Activated gamma-delta T cell treated with Interleukin-2 at 50 U/mL for 16 hours (primary cell): ENCODE measurements at regions not wholly inside any gene's neighbourhood (a gene's known extent, or its start where the extent isn't known, plus 50 kb on each side); places are given as distances from the start of the nearest gene placed in this dataset.

ENCODE experiments used
- DNase-seq: peaks from one replicate; pipeline ENCODE4 v3.0.0-alpha.2; 2020

- no peak for DNase-seq
These were observed 309.8 kb downstream of the KLF5 start for GRCh38 chr13:73368608-73369007.

DNA sequence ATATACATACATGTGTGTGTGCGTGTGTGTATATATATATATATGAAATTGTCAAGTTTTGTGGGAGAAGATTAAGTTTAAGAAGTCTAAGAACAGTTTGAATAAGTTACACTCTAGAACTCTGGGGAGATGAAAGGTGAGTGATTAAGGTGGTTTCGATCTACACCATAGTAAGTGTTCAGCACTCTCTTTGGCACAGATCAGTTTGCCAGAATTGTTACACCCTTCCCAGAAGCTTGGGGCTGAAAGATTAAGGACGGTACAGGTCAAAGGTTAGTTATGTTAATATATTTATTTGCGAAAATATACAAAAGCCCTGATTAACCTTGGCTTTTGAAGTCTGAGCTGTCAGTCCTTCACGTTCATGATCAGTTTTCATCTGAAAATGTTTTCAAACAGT lies 309.1 kb downstream of the KLF5 start:
- no peak for DNase-seq

DNA sequence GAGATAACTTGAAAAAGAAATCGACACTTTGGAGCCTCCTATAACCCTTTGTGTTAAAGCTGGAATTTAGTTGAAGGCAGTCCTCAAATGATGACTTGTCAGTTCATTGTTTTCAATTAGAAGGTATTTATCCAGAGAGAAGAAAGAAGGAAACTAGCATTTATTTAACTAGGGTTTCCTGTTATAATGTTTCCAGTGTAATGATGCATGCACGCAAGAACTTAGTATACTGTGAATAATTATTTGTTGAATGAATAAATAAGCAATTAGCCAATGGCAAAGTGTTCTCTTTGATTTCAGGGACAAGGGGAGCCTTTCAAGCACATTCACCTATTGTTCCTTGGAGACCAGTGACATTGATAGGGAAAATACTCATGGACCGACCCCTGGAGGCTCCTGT lies 307.4 kb downstream of the KLF5 start:
- no peak for DNase-seq

- DNase-seq: no peak
These were observed 306.9 kb downstream of the KLF5 start for GRCh38 chr13:73365681-73366080.

DNA sequence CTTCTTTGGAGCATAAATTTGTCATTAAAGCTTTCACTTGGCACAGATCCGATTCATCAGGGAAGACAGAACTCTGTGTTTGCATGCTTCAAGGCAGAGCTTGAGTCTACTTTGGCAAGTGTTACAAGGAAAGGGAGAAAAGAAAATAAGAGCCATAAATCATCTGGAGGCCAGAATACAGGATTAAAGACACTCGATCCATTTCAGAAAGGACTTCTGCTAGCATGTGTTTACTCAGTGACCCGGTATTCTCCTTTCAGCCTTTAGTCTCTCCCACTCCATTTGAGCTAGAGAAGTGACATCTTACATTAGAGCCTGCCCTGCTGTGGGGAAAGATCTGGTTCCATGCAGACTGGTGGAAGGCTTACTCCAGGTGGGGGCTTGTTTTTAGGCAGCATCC lies 306.4 kb downstream of the KLF5 start:
- no peak for DNase-seq

GRCh38 chr13:73364736-73365135 lies 305.9 kb downstream of the KLF5 start:
- no peak for DNase-seq

DNA sequence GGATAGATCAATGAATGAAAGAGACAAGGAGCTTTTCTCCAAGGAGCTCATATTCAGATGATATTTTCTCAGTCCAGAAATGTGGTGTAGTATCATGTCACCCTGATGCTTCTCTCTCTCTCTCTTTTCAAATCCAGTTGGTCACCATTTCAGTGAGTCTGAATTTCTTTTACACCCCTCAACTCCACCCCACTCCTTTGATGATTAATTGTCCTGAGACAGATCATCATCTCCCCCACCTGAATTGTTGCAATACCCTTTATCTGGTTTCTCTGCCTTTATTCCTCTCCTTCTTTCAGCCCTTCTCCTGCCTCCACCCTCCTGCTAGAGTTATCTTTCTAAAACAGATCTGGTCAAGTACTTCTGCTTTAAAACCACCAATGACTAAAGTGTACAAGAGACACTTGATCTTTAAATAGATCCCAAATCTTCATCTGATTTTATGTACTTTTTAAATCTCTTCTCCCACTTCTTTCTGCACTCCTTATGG lies 299.8 kb downstream of the KLF5 start:
- DNase-seq: no peak

- no peak for DNase-seq
These were observed 296.3 kb downstream of the KLF5 start for GRCh38 chr13:73355134-73355533.

GRCh38 chr13:73351730-73352129 lies 292.9 kb downstream of the KLF5 start:
- DNase-seq: no peak

DNA sequence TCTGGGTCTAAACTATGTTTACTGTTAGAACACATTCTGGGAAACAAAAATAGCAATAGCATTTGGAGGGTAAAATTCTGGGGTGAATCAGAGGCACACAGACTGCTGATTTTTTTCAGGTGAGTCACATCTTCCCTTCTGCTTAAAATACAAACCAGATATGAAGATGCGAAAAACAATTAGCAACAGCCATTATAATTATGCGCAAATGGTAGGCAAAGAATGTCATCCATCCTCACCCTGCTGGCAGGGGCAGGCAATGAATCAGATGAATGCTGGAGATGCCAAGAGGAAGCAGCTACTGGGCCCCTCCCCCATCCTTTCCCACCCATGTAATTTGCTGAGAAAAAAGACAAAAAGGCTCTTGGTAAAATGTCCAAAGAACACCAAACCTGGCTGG lies 282.9 kb downstream of the KLF5 start:
- no peak for DNase-seq

GRCh38 chr13:73340069-73340468 lies 281.3 kb downstream of the KLF5 start:
- DNase-seq: no peak

- no peak for DNase-seq
These were observed 280.3 kb downstream of the KLF5 start for GRCh38 chr13:73339086-73339485.

DNA sequence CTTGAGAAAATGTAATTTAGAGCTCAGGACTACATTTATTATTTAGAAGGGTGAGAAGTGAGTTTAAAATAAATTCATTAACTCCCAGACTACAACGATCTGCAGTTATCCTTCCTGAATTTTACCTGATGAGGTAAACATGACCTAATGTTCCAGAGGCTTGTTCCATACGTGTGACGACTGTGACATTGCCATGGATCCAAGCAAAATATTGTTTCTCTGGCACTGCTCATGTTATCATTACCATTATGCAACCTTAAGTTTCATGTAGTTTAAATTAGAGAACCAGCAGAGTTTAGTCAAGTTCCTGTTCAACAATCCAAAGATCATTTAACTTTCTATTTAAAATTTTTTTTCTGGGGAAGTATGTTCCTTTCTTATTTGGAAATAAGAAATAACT lies 279.6 kb downstream of the KLF5 start:
- DNase-seq: no peak

DNA sequence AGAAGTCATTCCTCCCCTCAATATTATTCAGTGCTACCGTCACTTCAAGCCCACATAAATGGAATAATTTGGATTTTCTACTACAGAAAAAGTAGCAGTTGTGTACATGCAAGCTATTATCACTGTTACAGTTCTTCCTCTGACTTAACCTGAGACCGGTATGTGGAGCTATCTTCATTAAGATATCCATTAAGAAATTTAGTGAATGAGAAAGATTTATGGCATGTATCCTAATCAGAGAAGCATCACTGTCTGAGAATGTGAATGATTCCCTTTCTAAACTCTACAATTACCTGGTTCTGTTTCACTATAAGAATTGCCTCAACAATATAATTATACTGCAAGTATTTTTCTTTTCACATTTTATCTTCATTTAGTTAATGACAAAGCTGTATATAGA lies 278.7 kb downstream of the KLF5 start:
- no peak for DNase-seq

DNA sequence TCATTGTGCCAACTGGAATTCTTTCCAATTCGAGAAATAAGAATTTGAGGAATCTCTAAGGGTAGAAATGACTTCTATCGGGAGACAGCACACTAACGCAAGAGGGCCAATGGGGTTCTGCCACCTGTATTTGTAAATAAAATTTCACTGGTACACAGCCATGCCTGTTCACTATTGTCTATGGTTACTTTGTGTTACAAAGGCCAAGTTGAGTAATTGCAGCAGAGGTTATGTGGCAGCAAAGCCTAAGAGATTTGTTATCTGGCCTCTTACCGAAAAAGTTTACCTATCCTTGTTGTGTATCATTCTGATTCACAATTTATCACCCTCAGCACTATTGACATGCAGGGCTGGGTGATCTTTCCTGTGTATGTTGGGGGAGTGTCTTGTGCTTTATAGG lies 278.0 kb downstream of the KLF5 start:
- no peak for DNase-seq

GRCh38 chr13:73335944-73336343 lies 277.1 kb downstream of the KLF5 start:
- DNase-seq: no peak

DNA sequence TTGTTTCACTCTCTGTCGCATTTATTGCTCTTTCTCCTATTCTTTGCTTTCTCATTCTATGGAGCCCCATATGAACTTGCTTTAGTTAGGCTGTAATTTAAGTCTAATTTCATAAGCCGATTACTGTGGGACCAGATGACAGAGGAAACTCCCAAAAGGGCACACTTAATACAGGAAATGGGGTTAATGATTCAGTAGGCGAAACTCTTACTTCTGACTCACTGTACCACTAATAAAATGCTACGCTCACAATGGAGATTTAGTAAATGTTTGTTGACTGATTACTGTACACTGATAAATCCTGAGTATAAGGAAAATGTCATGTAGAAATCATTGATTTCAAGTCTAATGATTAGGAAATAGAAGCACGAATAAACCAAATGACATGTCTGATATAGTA lies 276.4 kb downstream of the KLF5 start:
- no peak for DNase-seq

GRCh38 chr13:73334445-73334844 lies 275.6 kb downstream of the KLF5 start:
- DNase-seq: no peak

GRCh38 chr13:73331556-73331955 lies 272.8 kb downstream of the KLF5 start:
- DNase-seq: no peak

GRCh38 chr13:73329355-73329754 lies 270.6 kb downstream of the KLF5 start:
- no peak for DNase-seq

DNA sequence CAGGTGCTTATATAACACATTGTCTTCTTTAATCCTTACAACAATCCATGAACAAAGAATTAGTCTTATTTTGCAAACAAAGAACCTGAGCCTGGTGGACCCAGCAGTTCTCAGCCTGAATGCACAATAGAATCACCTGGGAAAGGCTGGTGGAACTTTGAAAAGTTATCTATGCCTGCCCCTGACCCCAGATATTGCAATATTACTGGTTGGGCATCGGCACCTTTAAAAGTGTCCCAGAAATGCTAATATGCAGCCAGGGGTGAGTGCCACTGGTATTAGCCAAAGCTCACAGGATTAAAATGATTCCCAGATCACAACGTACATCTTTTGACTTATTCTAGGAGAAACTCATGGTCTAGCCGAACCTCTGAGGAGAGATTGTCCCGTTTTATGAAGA lies 268.8 kb downstream of the KLF5 start:
- DNase-seq: no peak

DNA sequence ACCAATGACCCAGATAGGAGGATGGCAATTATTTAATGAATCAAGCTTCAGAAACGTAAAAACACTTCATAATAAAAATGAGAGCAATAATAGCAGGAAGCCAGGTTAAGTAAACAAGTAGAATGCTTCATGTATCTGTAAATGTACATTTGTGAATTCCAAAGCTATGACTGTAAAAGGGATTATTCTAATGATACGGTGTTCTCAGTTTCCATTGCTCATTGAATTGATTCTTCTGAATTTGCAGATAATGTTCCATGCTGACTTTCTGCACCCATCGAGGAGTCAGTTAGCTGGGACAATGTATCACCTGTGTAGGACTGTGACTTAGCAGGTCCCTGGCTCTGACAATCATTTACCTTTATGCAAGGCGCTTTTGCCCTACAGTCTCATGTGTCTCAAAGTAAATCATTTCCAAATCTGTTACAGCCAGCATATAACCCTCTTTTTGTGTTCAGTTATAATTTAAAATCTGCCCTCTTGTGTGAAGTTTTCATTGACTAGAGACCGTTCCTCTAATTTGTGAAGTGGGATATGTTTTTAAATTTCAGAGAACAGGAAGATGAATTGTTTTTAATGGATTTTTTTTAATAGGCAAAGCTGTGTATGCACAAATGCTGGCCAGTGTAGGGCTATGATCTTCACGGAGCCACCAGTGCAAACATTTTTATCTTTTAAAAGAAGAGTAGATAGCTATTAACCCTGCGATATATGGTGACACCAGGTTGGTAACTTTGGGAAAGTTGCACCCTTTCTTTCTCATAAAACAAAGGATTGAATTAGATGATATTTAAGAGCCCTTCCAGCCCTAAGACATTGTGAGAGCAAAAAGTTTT lies 267.1 kb downstream of the KLF5 start:
- DNase-seq: no peak

DNA sequence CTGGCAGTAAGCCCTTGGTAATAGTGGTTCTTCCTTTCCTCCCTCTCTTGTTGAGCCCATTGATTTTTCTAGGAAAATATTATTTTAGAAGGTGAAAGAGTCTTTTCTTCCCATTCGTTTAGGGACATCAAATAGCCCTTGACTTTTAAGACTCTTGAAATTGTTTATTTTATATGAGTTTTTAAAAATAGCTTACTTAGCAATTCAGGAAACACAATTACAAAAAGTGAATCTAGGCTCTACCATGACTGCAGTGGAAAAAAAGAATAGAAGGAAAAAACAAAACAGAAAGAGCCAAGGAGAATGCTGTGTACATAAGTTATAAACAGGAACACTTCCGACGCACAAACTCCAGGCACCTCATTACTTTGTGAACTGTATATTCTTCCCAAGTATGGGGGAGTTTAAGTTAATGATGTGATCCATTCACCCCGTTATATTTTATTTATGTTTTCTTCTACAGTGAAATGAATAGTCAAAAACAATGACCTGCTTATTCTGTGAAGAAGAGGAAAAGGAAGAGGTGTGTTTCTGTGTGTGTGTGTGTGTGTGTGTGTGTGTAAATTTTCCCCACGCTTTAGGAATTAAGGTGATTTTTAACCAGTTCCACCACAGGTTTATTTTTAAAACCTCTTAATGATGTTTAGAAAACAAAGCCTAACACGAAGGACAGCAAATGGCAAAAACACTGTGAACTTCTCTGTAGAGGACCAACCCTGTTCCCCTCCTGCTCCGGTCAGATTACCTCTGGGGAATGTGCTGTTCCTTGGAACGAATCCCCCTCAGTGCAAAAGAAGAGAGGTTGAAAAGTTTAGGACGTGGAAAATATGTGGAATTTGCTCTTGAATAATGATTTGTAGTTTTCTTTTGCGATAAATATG lies 266.3 kb downstream of the KLF5 start:
- no peak for DNase-seq

DNA sequence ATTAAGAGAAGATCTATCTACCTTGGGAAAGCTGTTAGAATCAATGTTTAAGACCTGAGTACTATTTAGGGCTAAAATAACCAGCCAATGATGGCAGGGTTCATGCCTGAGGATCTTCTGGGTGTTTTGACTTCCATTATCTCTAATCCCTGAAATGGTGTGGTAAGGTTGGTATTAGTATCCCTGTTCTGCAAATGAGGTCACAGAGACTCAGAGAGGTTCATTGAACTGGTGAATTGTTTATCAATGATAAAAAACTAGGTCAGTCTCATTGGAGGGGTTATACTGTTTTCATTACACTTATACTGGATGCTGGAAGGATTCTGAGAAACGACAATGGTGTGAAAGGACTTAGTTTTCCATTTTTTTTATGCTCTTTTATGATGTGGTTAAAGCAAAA lies 264.8 kb downstream of the KLF5 start:
- DNase-seq: no peak
